H1 (cell line): ENCODE measurements at regions not wholly inside any gene's neighbourhood (a gene's known extent, or its start where the extent isn't known, plus 50 kb on each side); places are given as distances from the start of the nearest gene placed in this dataset.

Experiments used
- CTCF ChIA-PET: fragments of 300-600 bp; sonication (Branson Sonifier 250); formaldehyde crosslinking; loops from one replicate; lab custom pipeline; 2021; ENCODE audit not compliant: partially characterized antibody; lab: Charles Lee
- POLR2A ChIA-PET: fragments of 300-600 bp; sonication (Branson Sonifier 250); formaldehyde crosslinking; loops from one replicate; lab custom pipeline; 2021; ENCODE audit warnings: inconsistent platforms; ENCODE audit not compliant: partially characterized antibody; lab: Charles Lee
- DNase-seq, 2 experiments: peaks; one replicate each; pipeline versions ENCODE4 v3.0.0 to v3.0.0-alpha.2; 2010 to 2022; ENCODE audit warnings: low spot score in 2 of 2, low read depth in 1 of 2, mixed read lengths in 1 of 2
- FAIRE-seq: peaks from 2 replicates; lab custom pipeline; 2011; peaks lifted over from hg19 to GRCh38; lab: Jason Lieb, UNC
- H2AFZ ChIP-seq: 2 replicates; pipeline ENCODE4 v1.8.1; 2012; ENCODE audit warnings: low read length, inconsistent platforms
- H2AK5ac ChIP-seq: 2 replicates; pipeline ENCODE4 v1.6.1; 2013; ENCODE audit warnings: low read depth, low read length
- H2BK120ac ChIP-seq: replicated peaks from 2 replicates; pipeline ENCODE3; 2013; ENCODE audit warnings: low read depth, low read length, inconsistent platforms
- H2BK12ac ChIP-seq: 2 replicates; pipeline ENCODE4 v1.6.1; 2013; ENCODE audit warnings: low read depth, low read length
- H2BK15ac ChIP-seq: 2 replicates; pipeline ENCODE4 v1.6.1; 2013; ENCODE audit warnings: low read length
- H2BK20ac ChIP-seq: 2 replicates; pipeline ENCODE4 v1.6.1; 2013; ENCODE audit warnings: low read length
- H2BK5ac ChIP-seq: 2 replicates; pipeline ENCODE4 v1.6.1; 2013; ENCODE audit warnings: low read depth, low read length
- H3K14ac ChIP-seq: 2 replicates; pipeline ENCODE4 v1.6.1; 2013; ENCODE audit warnings: inconsistent platforms; ENCODE audit not compliant: insufficient read length
- H3K18ac ChIP-seq: 2 replicates; pipeline ENCODE4 v1.6.1; 2013; ENCODE audit warnings: low read length; ENCODE audit errors: extremely low read depth
- H3K23ac ChIP-seq: 2 replicates; pipeline ENCODE4 v1.6.1; 2013; ENCODE audit warnings: inconsistent platforms; ENCODE audit not compliant: insufficient read length
- H3K23me2 ChIP-seq: 2 replicates; pipeline ENCODE4 v1.6.1; 2013; ENCODE audit warnings: low read depth, low read length
- H3K27ac ChIP-seq: 2 replicates; pipeline ENCODE4 v1.6.1; 2011; ENCODE audit warnings: low read depth, low read length, inconsistent platforms
- H3K27me3 ChIP-seq, 4 experiments: replicated peaks in 1 of 4; 1 replicate in 1 of 4; 2 replicates in 3 of 4; pipeline versions ENCODE4 v1.6.1 to v1.8.1; 2011 to 2013; ENCODE audit warnings: low read length in 3 of 4, mild to moderate bottlenecking in 3 of 4, inconsistent platforms in 2 of 4, mixed read lengths in 2 of 4, moderate library complexity in 1 of 4; ENCODE audit not compliant: control insufficient read depth in 3 of 4, insufficient read depth in 3 of 4; ENCODE audit errors: extremely low read depth in 1 of 4
- H3K36me3 ChIP-seq, 4 experiments: 2 replicates each; pipeline versions ENCODE4 v1.6.1 to v1.8.1; 2011 to 2013; ENCODE audit warnings: mild to moderate bottlenecking in 4 of 4, low read length in 3 of 4, moderate library complexity in 2 of 4, control low read depth in 1 of 4, inconsistent platforms in 1 of 4; ENCODE audit not compliant: insufficient read depth in 4 of 4, control insufficient read depth in 2 of 4
- H3K4ac ChIP-seq: replicated peaks from 2 replicates; pipeline ENCODE3; 2013; ENCODE audit warnings: low read length, low read depth, mixed read lengths, inconsistent platforms; ENCODE audit not compliant: insufficient read length
- H3K4me1 ChIP-seq, 4 experiments: replicated peaks in 1 of 4; 1 replicate in 1 of 4; 2 replicates in 3 of 4; pipeline versions ENCODE4 v1.6.1 to v1.8.1; 2011 to 2013; ENCODE audit warnings: low read length in 3 of 4, inconsistent platforms in 2 of 4, mixed read lengths in 1 of 4; ENCODE audit not compliant: insufficient read depth in 4 of 4, control insufficient read depth in 3 of 4
- H3K4me2 ChIP-seq, 2 experiments: 2 replicates each; pipeline versions ENCODE4 v1.6.1 to v1.8.1; 2011 to 2013; ENCODE audit warnings: low read depth in 2 of 2, low read length in 2 of 2, control low read depth in 1 of 2, inconsistent platforms in 1 of 2, mild to moderate bottlenecking in 1 of 2; ENCODE audit not compliant: insufficient read depth in 1 of 2
- H3K4me3 ChIP-seq, 4 experiments: fragments of 200-600, 300-600 bp in 1 of 4; sonication (generic), shearing (Covaris generic), sonication (Bioruptor Twin) in 1 of 4; 2 replicates each; pipeline versions ENCODE4 v1.5.1 to v1.8.1; 2011 to 2016; ENCODE audit warnings: low read length in 4 of 4, low read depth in 3 of 4, control low read depth in 2 of 4, inconsistent platforms in 2 of 4, mild to moderate bottlenecking in 2 of 4, mixed read lengths in 1 of 4, moderate library complexity in 1 of 4; ENCODE audit not compliant: insufficient read depth in 2 of 4; ENCODE audit errors: extremely low read depth in 1 of 4
- H3K56ac ChIP-seq: replicated peaks from 2 replicates; pipeline ENCODE3; 2013; ENCODE audit warnings: low read depth, mild to moderate bottlenecking, mixed read lengths, low read length, inconsistent platforms; ENCODE audit not compliant: insufficient read length
- H3K79me1 ChIP-seq: 2 replicates; pipeline ENCODE4 v1.6.1; 2013; ENCODE audit warnings: low read depth, low read length, control low read depth
- H3K79me2 ChIP-seq, 2 experiments: 2 replicates each; pipeline versions ENCODE4 v1.6.1 to v1.8.1; 2012 to 2013; ENCODE audit warnings: low read length in 2 of 2, mild to moderate bottlenecking in 2 of 2, inconsistent platforms in 1 of 2; ENCODE audit not compliant: insufficient read depth in 2 of 2, control insufficient read depth in 1 of 2
- H3K9ac ChIP-seq, 4 experiments: replicated peaks in 1 of 4; 1 replicate in 1 of 4; 2 replicates in 3 of 4; pipeline versions ENCODE4 v1.6.1 to v1.8.1; 2011 to 2013; ENCODE audit warnings: low read depth in 3 of 4, low read length in 3 of 4, control low read depth in 2 of 4, mild to moderate bottlenecking in 2 of 4, moderate library complexity in 2 of 4, inconsistent platforms in 1 of 4; ENCODE audit errors: extremely low read depth in 1 of 4
- H3K9me3 ChIP-seq, 2 experiments: 2 replicates each; pipeline versions ENCODE4 v1.6.1 to v1.8.1; 2012 to 2013; ENCODE audit warnings: mild to moderate bottlenecking in 2 of 2, moderate library complexity in 2 of 2, control low read depth in 1 of 2, inconsistent platforms in 1 of 2, low read depth in 1 of 2, low read length in 1 of 2, mixed read lengths in 1 of 2; ENCODE audit not compliant: insufficient read depth in 2 of 2
- H4K20me1 ChIP-seq, 2 experiments: replicated peaks in 1 of 2; 2 replicates each; pipeline versions ENCODE3 to v1.8.1; 2011 to 2013; ENCODE audit warnings: inconsistent platforms in 2 of 2, low read length in 2 of 2, mild to moderate bottlenecking in 1 of 2; ENCODE audit not compliant: insufficient read depth in 2 of 2, control insufficient read depth in 1 of 2
- H4K5ac ChIP-seq: 2 replicates; pipeline ENCODE4 v1.6.1; 2013; ENCODE audit warnings: low read length, low read depth, mixed read lengths, inconsistent platforms; ENCODE audit not compliant: insufficient read length
- H4K8ac ChIP-seq: 2 replicates; pipeline ENCODE4 v1.8.0; 2013; ENCODE audit warnings: mild to moderate bottlenecking, moderate library complexity, low read length, inconsistent platforms; ENCODE audit not compliant: insufficient read depth; ENCODE audit errors: extremely low read depth
- H4K91ac ChIP-seq: replicated peaks from 2 replicates; pipeline ENCODE3; 2013; ENCODE audit warnings: low read length, mixed read lengths, inconsistent platforms; ENCODE audit not compliant: insufficient read length
- ATF2 ChIP-seq: IDR thresholded peaks from 2 replicates; pipeline ENCODE4 v1.6.1; 2012; ENCODE audit warnings: low read length, inconsistent platforms
- CBX5 ChIP-seq: fragments of 300-800, 300-1000 bp; sonication (generic); IDR thresholded peaks from 2 replicates; pipeline ENCODE4 v1.7.1; 2016; ENCODE audit warnings: antibody characterized with exemption, low read length, low read depth
- CTBP2 ChIP-seq: IDR thresholded peaks from 2 replicates; pipeline ENCODE4 v1.7.0; 2011; ENCODE audit warnings: borderline replicate concordance, mild to moderate bottlenecking, moderate library complexity, mixed read lengths, low read length; ENCODE audit not compliant: insufficient read depth, insufficient read length
- EGR1 ChIP-seq: IDR thresholded peaks from 2 replicates; pipeline ENCODE4 v1.6.1; 2011; ENCODE audit warnings: low read depth, low read length, borderline replicate concordance
- EP300 ChIP-seq, 2 experiments: IDR thresholded peaks; 1 replicate in 1 of 2; 2 replicates in 1 of 2; pipeline ENCODE4 v1.6.1; 2011 to 2012; ENCODE audit warnings: low read depth in 2 of 2, low read length in 2 of 2, mild to moderate bottlenecking in 2 of 2, borderline replicate concordance in 1 of 2, inconsistent platforms in 1 of 2, moderate library complexity in 1 of 2
- HDAC6 ChIP-seq: IDR thresholded peaks from one replicate; pipeline ENCODE4 v1.7.1; 2012; ENCODE audit warnings: low read depth, mild to moderate bottlenecking, inconsistent platforms, low read length, moderate library complexity
- KDM1A ChIP-seq: fragments of 200-600, 300-600 bp; sonication (generic); IDR thresholded peaks from 2 replicates; pipeline ENCODE4 v1.7.1; 2016; ENCODE audit warnings: mild to moderate bottlenecking, low read length, borderline replicate concordance
- NANOG ChIP-seq: IDR thresholded peaks from 2 replicates; pipeline ENCODE4 v1.6.1; 2011; ENCODE audit warnings: low read length, low read depth, mild to moderate bottlenecking, inconsistent platforms; ENCODE audit not compliant: insufficient read depth, poor library complexity, severe bottlenecking
- POLR2A ChIP-seq, 2 experiments: IDR thresholded peaks; 1 replicate in 1 of 2; 2 replicates in 1 of 2; pipeline ENCODE4 v1.6.1; 2011; ENCODE audit warnings: low read depth in 2 of 2, low read length in 2 of 2, mild to moderate bottlenecking in 2 of 2; ENCODE audit errors: control extremely low read depth in 1 of 2
- RFX5 ChIP-seq: IDR thresholded peaks from 2 replicates; pipeline ENCODE4 v1.6.1; 2011; ENCODE audit warnings: low read depth, low read length, improper control_type of control experiment, borderline replicate concordance
- SP2 ChIP-seq: IDR thresholded peaks from 2 replicates; pipeline ENCODE4 v1.6.1; 2012; ENCODE audit warnings: mild to moderate bottlenecking, low read length, inconsistent platforms
- TAF7 ChIP-seq: optimal IDR thresholded peaks from 2 replicates; pipeline ENCODE3; 2011; ENCODE audit warnings: low read depth, mild to moderate bottlenecking, inconsistent platforms, low read length, moderate library complexity, borderline replicate concordance
- whole genome bisulfite sequencing, 2 experiments: shearing (Covaris generic) in 1 of 2; methylation state at CpG; one replicate each; pipeline versions ENCODE4 v1.1.6 to v1.1.7; 2013 to 2015; ENCODE audit warnings: low lambda C conversion rate in 2 of 2, mixed read lengths in 2 of 2, inconsistent platforms in 1 of 2, low coverage in 1 of 2, missing lambda C conversion rate in 1 of 2; ENCODE audit not compliant: insufficient replicate concordance in 2 of 2, insufficient coverage in 1 of 2, insufficient read length in 1 of 2; ENCODE audit errors: extremely low coverage in 1 of 2, missing lambda C conversion rate in 1 of 2; 5-methylcytosine and 5-hydroxymethylcytosine counted together
- TF ChIP-seq, protein P1 (sequence below): IDR thresholded peaks from 2 replicates; pipeline ENCODE4 v1.6.1; 2012; ENCODE audit warnings: inconsistent platforms

- Histone ChIP-seq H3K9me3 (peaks cover 58 to 69% of the 10 kb centered on the region in 2 experiments), H3K4me3 (no peak overlapping the region), H3K14ac (no peak overlapping the region), H3K9ac (no peak overlapping the region), H3K56ac (no peak overlapping the region), H4K91ac (no peak overlapping the region), H2BK12ac (no peak overlapping the region), H2BK120ac (no peak overlapping the region), H3K23ac (no peak overlapping the region), H3K23me2 (no peaks in the 10 kb centered on the region; the same call in 1 of the 2 replicates), H3K27me3 (no peaks in the 10 kb centered on the region), H3K4me1 (no peaks in the 10 kb centered on the region), H4K20me1 (no peaks in the 10 kb centered on the region), H3K4ac (no peak overlapping the region), H2BK5ac (no peak overlapping the region), H3K27ac (no peak overlapping the region), H2AK5ac (no peak overlapping the region), H2BK20ac (no peak overlapping the region), H3K79me2 (no peaks in the 10 kb centered on the region), H2BK15ac (no peak overlapping the region), H4K8ac (no peak overlapping the region), H3K18ac (no peak overlapping the region), H3K79me1 (no peaks in the 10 kb centered on the region), H2AFZ (no peak overlapping the region), H3K4me2 (no peak overlapping the region), H3K36me3 (no peaks in the 10 kb centered on the region), H4K5ac (no peak overlapping the region)
- POLR2A ChIA-PET: no interaction called here
- FAIRE-seq: no peak
- no peak for DNase-seq
- WGBS, 2 experiments: 44% methylated on average over 1 of the region's 1 CpG; no CpG with 5 or more reads in 1 of the 2 experiments
- CTCF ChIA-PET: interaction anchor here (1.2 kb wide), 1 partner anchor 27 kb away, joined by 3 read pairs; no protein-coding TSS in a partner anchor
- TF ChIP-seq CBX5 (no peak), KDM1A (no peak), RFX5 (no peak), EGR1 (no peak), SP2 (no peak), CTBP2 (no peak), EP300 (IDR thresholded peaks at IDR 0.05; ENCODE audit: borderline replicate concordance in 1 of 2, low read depth in 2 of 2, low read length in 2 of 2) (no peak), TAF7 (no peak), HDAC6 (no peak), POLR2A (IDR thresholded peaks at IDR 0.05; ENCODE audit: control extremely low read depth in 1 of 2, low read depth in 2 of 2, low read length in 2 of 2) (no peak), ATF2 (no peak), NANOG (no peak)
- TF ChIP-seq, protein P1, sequence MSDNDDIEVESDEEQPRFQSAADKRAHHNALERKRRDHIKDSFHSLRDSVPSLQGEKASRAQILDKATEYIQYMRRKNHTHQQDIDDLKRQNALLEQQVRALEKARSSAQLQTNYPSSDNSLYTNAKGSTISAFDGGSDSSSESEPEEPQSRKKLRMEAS: no peak
Measured at GRCh38 chr9:1157836-1158235, 107.7 kb downstream of the DMRT2 start.
